ENCODE measurements at regions not wholly inside any gene's neighbourhood (a gene's known extent, or its start where the extent isn't known, plus 50 kb on each side); places are given as distances from the start of the nearest gene placed in this dataset.

DNA sequence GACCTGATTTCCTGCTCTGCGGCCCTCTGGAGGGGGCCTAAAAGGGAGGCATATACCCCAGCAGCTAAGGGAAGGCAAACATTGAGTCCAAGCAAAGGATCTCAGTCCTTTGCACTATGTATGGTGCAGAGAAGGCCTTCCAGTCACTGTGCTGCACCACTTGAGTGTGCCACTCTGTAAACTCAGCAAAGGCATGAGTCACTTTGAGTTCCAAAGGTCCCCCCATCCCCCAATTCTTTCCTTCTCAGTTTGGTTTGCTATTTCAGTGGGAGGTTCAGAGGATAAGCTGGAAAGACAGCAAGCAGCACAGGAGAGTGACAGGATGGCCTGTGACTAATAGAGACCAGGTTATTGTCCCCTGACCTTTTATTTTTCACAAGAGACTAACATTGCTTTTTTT lies 131.3 kb downstream of the FHDC1 start:
- Mint-ChIP-seq H3K27ac (no peak overlapping the region), H3K4me1 (no peaks in the 10 kb centered on the region), H3K4me3 (no peak overlapping the region), H3K9me3 (peaks cover 3% of the 10 kb centered on the region), H3K36me3 (ENCODE audit: low read depth) (no peaks in the 10 kb centered on the region), H3K27me3 (no peaks in the 10 kb centered on the region)
- ATAC-seq (replicated peaks), result no peak

GRCh38 chr4:153068751-153069150 lies 132.6 kb downstream of the FHDC1 start:
- Mint-ChIP-seq H3K4me1 (no peaks in the 10 kb centered on the region), H3K36me3 (ENCODE audit: low read depth) (no peaks in the 10 kb centered on the region), H3K27ac (no peak overlapping the region), H3K4me3 (no peak overlapping the region), H3K9me3 (peaks cover 3% of the 10 kb centered on the region), H3K27me3 (no peaks in the 10 kb centered on the region)
- no peak for ATAC-seq (replicated peaks)

DNA sequence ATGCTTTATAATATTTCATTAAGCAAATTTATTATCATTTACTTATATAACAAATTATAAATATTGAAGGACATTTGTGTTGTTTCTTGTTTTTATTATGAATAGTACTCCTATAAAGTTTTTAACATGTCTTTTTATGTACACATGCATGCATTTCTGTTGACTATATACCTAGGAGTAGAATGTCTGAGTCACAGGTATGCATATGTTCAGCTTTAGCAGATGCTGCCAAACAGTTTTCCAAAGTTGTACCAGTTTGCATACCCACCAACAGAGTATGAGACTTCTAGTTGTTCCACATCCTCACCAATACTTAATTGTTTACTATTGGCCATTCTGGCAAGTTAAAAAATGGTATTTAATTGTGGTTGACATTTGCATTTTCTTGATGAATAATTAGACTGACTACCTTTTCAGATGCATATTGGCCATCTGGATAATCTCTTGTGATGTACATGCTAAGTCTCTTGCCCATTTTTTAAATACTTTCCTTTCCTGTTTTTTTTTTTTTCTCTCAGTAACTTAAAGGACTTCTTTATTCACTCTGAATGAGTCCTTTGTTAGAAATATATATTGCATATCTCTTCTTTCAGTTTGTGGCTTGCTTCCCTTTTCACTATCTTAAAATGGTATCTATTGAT lies 132.2 kb upstream of the TRIM2 start:
- H3K27ac Mint-ChIP-seq, result no peak overlapping the region
- peaks cover 3% of the 10 kb centered on the region for H3K9me3 Mint-ChIP-seq
- ATAC-seq (replicated peaks), result no peak
- H3K27me3 Mint-ChIP-seq, result no peaks in the 10 kb centered on the region
- H3K4me3 Mint-ChIP-seq, result no peak overlapping the region
- no peaks in the 10 kb centered on the region for H3K36me3 Mint-ChIP-seq (ENCODE audit: low read depth)
- H3K4me1 Mint-ChIP-seq, result no peaks in the 10 kb centered on the region

DNA sequence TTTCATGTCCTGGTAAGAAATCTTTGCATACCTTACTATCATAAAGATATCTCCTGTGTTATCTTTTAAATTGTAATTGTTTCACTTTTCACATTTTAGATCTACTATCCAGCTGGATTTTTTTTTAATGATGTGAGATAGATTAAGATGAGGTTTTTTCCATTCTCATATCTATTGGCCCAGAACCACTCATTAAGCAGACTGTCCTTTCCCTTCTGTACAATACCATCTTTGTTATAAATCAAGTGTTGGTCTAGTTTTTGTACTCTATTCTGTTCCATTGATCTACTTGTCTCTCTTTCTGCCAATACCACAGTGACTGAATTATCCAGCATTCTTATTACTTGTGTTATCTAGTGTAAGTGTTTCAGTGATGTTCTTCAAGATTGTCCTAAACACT lies 131.6 kb upstream of the TRIM2 start:
- H3K9me3 Mint-ChIP-seq, result peaks cover 3% of the 10 kb centered on the region
- H3K4me3 Mint-ChIP-seq, result no peak overlapping the region
- H3K27ac Mint-ChIP-seq, result no peak overlapping the region
- H3K4me1 Mint-ChIP-seq, result no peaks in the 10 kb centered on the region
- H3K27me3 Mint-ChIP-seq, result no peaks in the 10 kb centered on the region
- no peak for ATAC-seq (replicated peaks)
- no peaks in the 10 kb centered on the region for H3K36me3 Mint-ChIP-seq (ENCODE audit: low read depth)

DNA sequence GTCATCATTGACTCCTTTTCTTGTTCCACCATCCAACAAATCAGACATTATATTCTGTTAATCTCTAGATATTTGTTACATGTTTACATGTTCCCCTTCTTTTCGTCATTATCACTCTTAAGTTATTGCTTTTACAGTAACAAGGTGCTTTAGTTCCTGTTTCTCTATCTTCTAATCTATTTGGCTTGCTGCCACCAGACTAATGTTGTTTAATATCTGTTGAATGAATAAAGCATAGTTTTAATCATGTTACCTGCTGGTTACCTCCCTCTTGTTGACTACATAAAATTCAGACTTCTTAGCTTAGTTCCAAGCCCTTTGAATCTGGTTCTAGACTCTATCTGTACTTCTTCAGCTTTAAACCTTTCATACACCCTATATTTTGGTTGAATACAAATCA lies 129.8 kb upstream of the TRIM2 start:
- no peak overlapping the region for H3K27ac Mint-ChIP-seq
- no peaks in the 10 kb centered on the region for H3K27me3 Mint-ChIP-seq
- peaks cover 3% of the 10 kb centered on the region for H3K9me3 Mint-ChIP-seq
- no peaks in the 10 kb centered on the region for H3K36me3 Mint-ChIP-seq (ENCODE audit: low read depth)
- no peak for ATAC-seq (replicated peaks)
- H3K4me3 Mint-ChIP-seq, result no peak overlapping the region
- H3K4me1 Mint-ChIP-seq, result no peaks in the 10 kb centered on the region

- no peak for ATAC-seq (replicated peaks)
- H3K4me3 Mint-ChIP-seq, result no peak overlapping the region
- no peaks in the 10 kb centered on the region for H3K4me1 Mint-ChIP-seq
- H3K27me3 Mint-ChIP-seq, result no peaks in the 10 kb centered on the region
- no peak overlapping the region for H3K27ac Mint-ChIP-seq
- peaks cover 3% of the 10 kb centered on the region for H3K9me3 Mint-ChIP-seq
- H3K36me3 Mint-ChIP-seq (ENCODE audit: low read depth), result no peaks in the 10 kb centered on the region
Observed at GRCh38 chr4:153074936-153075630, 129.2 kb upstream of the TRIM2 start.

DNA sequence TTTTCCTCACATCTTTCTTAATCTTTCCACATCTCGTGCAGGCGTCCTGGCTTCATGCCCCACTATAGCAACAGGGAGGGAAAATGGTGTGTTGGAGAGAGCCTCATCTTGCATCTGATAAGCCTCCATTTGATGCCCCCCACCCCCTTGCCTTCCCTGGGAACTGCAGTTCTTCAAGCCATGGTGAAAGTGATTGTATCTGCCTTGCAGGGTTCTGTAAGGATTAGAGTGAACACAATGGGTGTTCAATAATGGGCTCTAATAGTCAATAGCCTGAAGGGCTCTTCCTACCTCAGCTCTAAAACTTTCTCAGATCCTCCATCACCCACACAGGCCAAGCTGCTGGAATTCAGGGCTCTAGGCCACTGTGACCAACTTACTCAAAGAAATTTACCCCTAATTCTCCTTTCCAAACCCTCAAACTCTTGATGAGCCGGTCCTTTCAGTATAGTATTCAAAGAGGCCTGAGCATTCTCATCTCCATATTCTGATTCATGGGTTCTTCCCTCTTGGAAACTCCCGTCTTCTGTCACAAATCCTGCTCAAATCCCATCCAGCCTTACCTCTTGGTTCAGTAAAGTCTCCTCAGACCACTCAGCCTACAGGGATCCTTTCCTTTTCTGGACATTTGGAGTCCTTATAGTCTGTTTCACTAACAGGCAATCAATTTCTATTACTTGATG lies 128.3 kb upstream of the TRIM2 start:
- no peaks in the 10 kb centered on the region for H3K36me3 Mint-ChIP-seq (ENCODE audit: low read depth)
- H3K27me3 Mint-ChIP-seq, result no peaks in the 10 kb centered on the region
- H3K27ac Mint-ChIP-seq, result no peak overlapping the region

GRCh38 chr4:153076861-153077260 lies 127.4 kb upstream of the TRIM2 start:
- no peak overlapping the region for H3K4me3 Mint-ChIP-seq
- no peak overlapping the region for H3K27ac Mint-ChIP-seq
- no peaks in the 10 kb centered on the region for H3K27me3 Mint-ChIP-seq
- no peaks in the 10 kb centered on the region for H3K9me3 Mint-ChIP-seq
- no peak for ATAC-seq (replicated peaks)
- H3K36me3 Mint-ChIP-seq (ENCODE audit: low read depth), result no peaks in the 10 kb centered on the region
- no peaks in the 10 kb centered on the region for H3K4me1 Mint-ChIP-seq

More for the DNA sequence above, 128.3 kb upstream of the TRIM2 start:
- Mint-ChIP-seq H3K9me3 (peaks cover 3% of the 10 kb centered on the region), H3K4me1 (no peaks in the 10 kb centered on the region), H3K4me3 (no peak overlapping the region)
- no peak for ATAC-seq (replicated peaks)

DNA sequence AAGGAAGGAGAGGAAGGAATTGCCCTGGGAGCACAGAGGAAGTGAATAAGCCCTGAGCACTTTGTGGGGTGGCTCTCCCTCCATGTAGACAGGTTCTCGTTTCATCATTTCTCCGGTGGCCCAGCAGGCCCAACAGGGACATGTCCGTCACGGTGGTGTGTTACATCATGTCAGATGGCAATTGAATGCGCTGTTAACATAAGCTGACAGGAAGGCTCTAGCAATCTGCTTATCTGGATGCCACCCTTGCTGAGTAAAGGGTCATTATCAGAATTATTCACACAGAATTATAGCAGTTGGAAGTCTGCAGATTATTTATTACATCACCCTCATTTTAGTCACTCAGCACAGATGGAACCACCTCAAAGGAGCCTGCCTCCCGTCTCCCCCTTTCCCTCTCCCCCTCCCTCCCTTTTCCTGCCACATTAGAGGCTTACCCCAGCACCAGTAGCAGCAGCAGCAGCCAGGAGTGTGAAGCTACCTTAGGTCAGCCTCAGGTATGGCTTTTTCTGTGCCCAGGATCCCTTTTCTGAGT lies 124.3 kb upstream of the TRIM2 start:
- H3K4me3 Mint-ChIP-seq, result no peak overlapping the region
- no peaks in the 10 kb centered on the region for H3K27me3 Mint-ChIP-seq
- no peak for ATAC-seq (replicated peaks)
- peaks cover 5% of the 10 kb centered on the region for H3K4me1 Mint-ChIP-seq
- H3K27ac Mint-ChIP-seq, result no peak overlapping the region
- H3K9me3 Mint-ChIP-seq, result no peaks in the 10 kb centered on the region
- H3K36me3 Mint-ChIP-seq (ENCODE audit: low read depth), result no peaks in the 10 kb centered on the region

GRCh38 chr4:153081006-153081580 lies 123.2 kb upstream of the TRIM2 start:
- ATAC-seq (replicated peaks), result no peak
- Mint-ChIP-seq H3K9me3 (no peaks in the 10 kb centered on the region), H3K4me1 (peaks cover 12% of the 10 kb centered on the region), H3K27ac (no peak overlapping the region), H3K36me3 (ENCODE audit: low read depth) (no peaks in the 10 kb centered on the region), H3K4me3 (no peak overlapping the region), H3K27me3 (no peaks in the 10 kb centered on the region)

DNA sequence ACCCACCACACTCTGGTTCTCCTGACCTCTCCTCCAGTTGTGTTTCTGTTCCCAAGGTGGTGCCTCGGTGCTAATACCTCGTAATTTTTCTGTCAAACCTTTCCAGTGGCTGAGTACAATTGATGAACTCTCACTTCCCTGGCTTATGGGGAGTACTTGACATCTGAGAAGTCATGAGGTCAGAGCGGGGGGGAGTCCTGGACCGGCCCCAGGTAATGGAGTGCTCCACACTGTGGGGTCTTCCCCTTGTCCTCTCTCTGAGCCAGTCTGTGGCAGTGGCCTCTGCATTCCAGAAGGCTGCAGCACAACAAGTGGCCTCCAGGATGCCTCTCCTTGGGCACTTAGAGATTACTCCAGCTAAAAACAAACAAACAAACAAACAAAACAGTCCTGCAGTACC lies 122.5 kb upstream of the TRIM2 start:
- no peaks in the 10 kb centered on the region for H3K36me3 Mint-ChIP-seq (ENCODE audit: low read depth)
- no peaks in the 10 kb centered on the region for H3K9me3 Mint-ChIP-seq
- no peak for ATAC-seq (replicated peaks)
- no peak overlapping the region for H3K4me3 Mint-ChIP-seq
- no peaks in the 10 kb centered on the region for H3K27me3 Mint-ChIP-seq
- no peak overlapping the region for H3K27ac Mint-ChIP-seq
- H3K4me1 Mint-ChIP-seq, result peaks cover 12% of the 10 kb centered on the region

DNA sequence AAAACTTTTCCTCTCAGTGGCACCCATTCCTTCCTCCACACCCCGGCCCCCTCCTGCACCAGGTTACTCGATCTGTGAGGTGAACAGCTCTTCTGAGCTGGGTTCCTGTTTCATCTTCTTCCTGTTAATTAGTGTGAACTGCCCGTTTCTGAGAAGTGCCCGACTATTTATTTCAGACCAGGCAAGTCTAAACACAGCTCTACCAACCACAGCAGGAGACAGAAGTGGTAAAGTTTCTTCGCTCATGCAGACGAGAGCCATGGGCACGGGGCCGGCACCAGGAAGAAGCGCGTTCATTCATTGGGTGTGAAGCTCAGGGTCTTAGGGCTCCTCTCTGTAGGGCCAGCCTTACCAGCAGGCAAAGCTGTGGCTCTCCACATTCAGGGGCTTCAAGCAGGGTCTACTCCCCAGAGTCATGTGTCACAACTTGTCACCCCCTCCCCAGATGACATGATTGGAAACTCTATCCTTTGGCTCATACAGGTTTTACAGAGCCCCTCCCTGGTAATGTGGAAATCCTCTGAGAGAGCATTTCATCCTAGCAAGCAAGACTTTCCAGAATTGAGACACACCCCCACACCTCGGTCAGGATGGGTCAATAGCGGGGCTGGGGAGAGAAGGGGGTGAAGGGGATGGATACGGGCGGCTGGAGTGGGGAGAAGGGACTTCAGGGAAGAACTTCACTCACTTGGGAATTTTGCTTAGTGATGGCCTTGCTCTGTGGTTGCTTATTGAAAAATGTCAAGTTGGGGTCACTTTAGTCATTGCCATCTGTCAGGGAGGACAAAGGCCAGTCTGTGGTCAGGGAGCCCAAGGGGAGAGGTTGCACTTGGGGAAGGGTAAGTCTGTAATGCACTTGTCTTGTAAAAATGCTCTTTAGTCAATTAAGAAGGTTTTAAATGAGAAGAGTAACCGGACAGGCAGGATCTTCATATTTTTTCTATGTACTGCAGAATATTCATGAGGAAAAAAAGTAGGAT lies 121.6 kb upstream of the TRIM2 start:
- Mint-ChIP-seq H3K27me3 (no peaks in the 10 kb centered on the region), H3K4me3 (peak overlapping the region; percentile 15), H3K9me3 (no peaks in the 10 kb centered on the region), H3K4me1 (peaks cover 12% of the 10 kb centered on the region), H3K36me3 (ENCODE audit: low read depth) (no peaks in the 10 kb centered on the region), H3K27ac (no peak overlapping the region)
- no peak for ATAC-seq (replicated peaks)

DNA sequence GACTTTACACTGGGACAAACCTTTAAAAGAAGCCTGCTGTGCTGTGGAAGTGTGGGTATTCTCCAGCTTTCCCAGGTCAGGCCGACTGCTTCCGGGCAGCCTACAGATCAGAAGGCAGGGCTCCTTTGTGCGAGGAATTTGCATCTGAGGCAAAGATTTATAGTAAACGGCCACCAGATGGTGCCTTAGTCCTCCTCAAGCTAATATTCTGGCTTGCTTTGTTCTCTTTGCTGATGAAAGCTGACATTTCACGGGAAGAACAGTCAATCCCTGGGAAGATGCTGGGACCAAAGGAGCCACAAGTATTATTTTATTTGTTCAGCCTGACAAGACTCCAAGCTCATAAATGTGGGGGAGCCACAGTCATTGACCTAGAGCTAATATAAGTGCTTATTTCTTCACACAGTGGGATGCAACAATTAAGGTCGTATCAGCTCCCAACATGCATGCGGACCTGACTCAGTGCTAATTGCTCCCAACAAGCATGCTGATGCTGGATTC lies 120.7 kb upstream of the TRIM2 start:
- H3K4me1 Mint-ChIP-seq, result peaks cover 12% of the 10 kb centered on the region
- peak; percentile 54 for ATAC-seq (replicated peaks)
- H3K4me3 Mint-ChIP-seq, result peak overlapping the region; percentile 15
- H3K27me3 Mint-ChIP-seq, result no peaks in the 10 kb centered on the region
- H3K9me3 Mint-ChIP-seq, result no peaks in the 10 kb centered on the region
- no peaks in the 10 kb centered on the region for H3K36me3 Mint-ChIP-seq (ENCODE audit: low read depth)
- H3K27ac Mint-ChIP-seq, result no peak overlapping the region

Data from activated T-helper 17 cell treated with anti-CD3 and anti-CD28 coated beads, Interleukin-2, amount 50 U/mL, for 72 hours (primary cell).